ENCODE measurements at regions not wholly inside any gene's neighbourhood (a gene's known extent, or its start where the extent isn't known, plus 50 kb on each side); places are given as distances from the start of the nearest gene placed in this dataset.

- DNase-seq = no peak
These were observed 52.2 kb upstream of the SOX9 start for GRCh38 chr17:72068643-72069042.

DNA sequence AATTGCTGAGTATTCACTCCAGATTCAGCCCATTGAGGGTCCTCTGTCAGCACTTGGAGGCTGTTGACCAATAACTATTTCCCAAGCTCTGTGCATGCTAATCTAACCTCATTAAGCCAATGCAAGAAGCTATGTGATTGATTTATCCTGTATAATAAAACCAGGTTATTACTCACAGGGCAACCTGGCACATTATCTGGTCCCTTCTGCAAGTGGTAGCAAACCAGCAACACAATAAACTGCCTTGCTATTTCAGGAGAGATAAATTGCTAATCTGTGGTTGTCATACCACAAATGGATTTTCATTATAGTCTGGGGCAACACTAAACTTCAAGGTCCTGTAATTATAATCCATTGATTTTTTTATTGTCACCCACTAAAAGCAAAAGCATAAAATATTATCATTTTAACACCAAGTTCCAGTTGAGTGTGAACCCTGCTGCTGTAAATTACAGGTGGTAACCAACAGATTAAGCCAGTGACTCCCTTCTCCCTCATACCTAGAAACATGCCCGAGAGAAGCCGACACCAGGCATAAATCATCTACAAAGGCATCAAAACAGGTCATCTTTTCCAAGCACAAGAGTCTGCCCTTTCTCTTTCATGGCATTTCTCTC, 51.1 kb upstream of the SOX9 start:
- no peak for DNase-seq

Data from hematopoietic multipotent progenitor cell treated with erythropoietin and hydrocortisone succinate and interleukin-3 and kit ligand, for 6 days (in vitro differentiated cells).